IMR-90 (cell line): ENCODE measurements at regions not wholly inside any gene's neighbourhood (a gene's known extent, or its start where the extent isn't known, plus 50 kb on each side); places are given as distances from the start of the nearest gene placed in this dataset.

Experiments used
- ATAC-seq: fragments of 200-7000 bp; cut with Tn5 transposase; 2 replicates; pipeline ENCODE4 v1.9.1; 2020; ENCODE audit warnings: low read depth, mild to moderate bottlenecking, moderate library complexity
- BruUV-seq: library from RNA; stranded (reverse); fragments of 400-500 nt; replicated peaks from 2 replicates; lab custom pipeline; 2021; lab: Mats Ljungman, UMichigan
- CTCF ChIA-PET: fragments of 300-600 bp; formaldehyde crosslinking; extraction: SDS; loops from one replicate; lab custom pipeline; 2021; ENCODE audit warnings: antibody characterized with exemption; lab: Yijun Ruan, JAX
- POLR2A ChIA-PET: fragments of 300-600 bp; sonication (Branson Sonifier 250); formaldehyde crosslinking; loops from one replicate; lab custom pipeline; 2022; ENCODE audit warnings: antibody characterized with exemption; ENCODE audit not compliant: unreplicated experiment; lab: Charles Lee
- DNase-seq: peaks from one replicate; pipeline ENCODE4 v3.0.0; 2013
- H2AFZ ChIP-seq: replicated peaks from 2 replicates; pipeline ENCODE3; 2013; ENCODE audit warnings: low read length, mild to moderate bottlenecking; ENCODE audit not compliant: poor library complexity
- H2AK5ac ChIP-seq: 2 replicates; pipeline ENCODE4 v1.6.1; 2013; ENCODE audit warnings: low read depth, low read length, inconsistent platforms
- H2AK9ac ChIP-seq: replicated peaks from 2 replicates; pipeline ENCODE3; 2013; ENCODE audit warnings: mild to moderate bottlenecking, low read depth, low read length, moderate library complexity; ENCODE audit not compliant: poor library complexity
- H2BK120ac ChIP-seq: 2 replicates; pipeline ENCODE4 v1.6.1; 2013; ENCODE audit warnings: low read depth, low read length, inconsistent platforms
- H2BK15ac ChIP-seq: 3 replicates; pipeline ENCODE4 v1.6.1; 2013; ENCODE audit warnings: low read depth, low read length, inconsistent platforms
- H2BK20ac ChIP-seq: 2 replicates; pipeline ENCODE4 v1.6.1; 2013; ENCODE audit warnings: low read depth, mild to moderate bottlenecking, inconsistent platforms, low read length, moderate library complexity
- H2BK5ac ChIP-seq: 2 replicates; pipeline ENCODE4 v1.6.1; 2013; ENCODE audit warnings: mild to moderate bottlenecking, low read depth, low read length, inconsistent platforms; ENCODE audit not compliant: poor library complexity, severe bottlenecking
- H3K14ac ChIP-seq: replicated peaks from 2 replicates; pipeline ENCODE4 v1.6.1; 2013; ENCODE audit warnings: low read depth, low read length, inconsistent platforms
- H3K18ac ChIP-seq: 2 replicates; pipeline ENCODE4 v1.6.1; 2013; ENCODE audit warnings: low read depth, low read length, control low read depth
- H3K23ac ChIP-seq: 2 replicates; pipeline ENCODE4 v1.6.1; 2013; ENCODE audit warnings: low read depth, low read length, inconsistent platforms
- H3K27ac ChIP-seq: 2 replicates; pipeline ENCODE4 v1.5.1; 2013; ENCODE audit warnings: mild to moderate bottlenecking, control low read depth, low read length; ENCODE audit not compliant: insufficient read depth
- H3K27me3 ChIP-seq: 2 replicates; pipeline ENCODE4 v1.6.1; 2013; ENCODE audit warnings: low read length; ENCODE audit not compliant: control insufficient read depth, insufficient read depth
- H3K36me3 ChIP-seq: 2 replicates; pipeline ENCODE4 v1.6.1; 2013; ENCODE audit warnings: low read length, mixed read lengths; ENCODE audit not compliant: control insufficient read depth, insufficient read depth
- H3K4ac ChIP-seq: 2 replicates; pipeline ENCODE4 v1.6.1; 2013; ENCODE audit warnings: low read depth, low read length, inconsistent platforms
- H3K4me1 ChIP-seq: 2 replicates; pipeline ENCODE4 v1.6.1; 2013; ENCODE audit warnings: low read length, mixed read lengths; ENCODE audit not compliant: control insufficient read depth, insufficient read depth
- H3K4me2 ChIP-seq: 2 replicates; pipeline ENCODE4 v1.6.1; 2013; ENCODE audit warnings: low read depth, mild to moderate bottlenecking, control low read depth, low read length, moderate library complexity
- H3K4me3 ChIP-seq: 2 replicates; pipeline ENCODE4 v1.5.1; 2013; ENCODE audit warnings: low read depth, mild to moderate bottlenecking, control low read depth, low read length, moderate library complexity; ENCODE audit not compliant: insufficient read depth
- H3K56ac ChIP-seq: 2 replicates; pipeline ENCODE4 v1.6.1; 2013; ENCODE audit warnings: low read length, inconsistent platforms; ENCODE audit not compliant: insufficient read depth; ENCODE audit errors: extremely low read depth
- H3K79me1 ChIP-seq, 2 experiments: 2 replicates each; pipeline ENCODE4 v1.6.1; 2013; ENCODE audit warnings: low read length in 2 of 2, inconsistent platforms in 1 of 2, low read depth in 1 of 2
- H3K9ac ChIP-seq: 2 replicates; pipeline ENCODE4 v1.6.1; 2013; ENCODE audit warnings: low read depth, low read length, control low read depth
- H3K9me1 ChIP-seq: 2 replicates; pipeline ENCODE4 v1.6.1; 2013; ENCODE audit warnings: low read length, inconsistent platforms; ENCODE audit not compliant: insufficient read depth
- H3K9me3 ChIP-seq: 2 replicates; pipeline ENCODE4 v1.6.1; 2013; ENCODE audit warnings: low read length; ENCODE audit not compliant: control insufficient read depth, insufficient read depth
- H4K20me1 ChIP-seq: 2 replicates; pipeline ENCODE4 v1.6.1; 2013; ENCODE audit warnings: low read length, inconsistent platforms; ENCODE audit not compliant: insufficient read depth
- H4K5ac ChIP-seq: 2 replicates; pipeline ENCODE4 v1.6.1; 2013; ENCODE audit warnings: mild to moderate bottlenecking, low read depth, low read length, control low read depth
- H4K8ac ChIP-seq, 2 experiments: 2 replicates each; pipeline ENCODE4 v1.6.1; 2013; ENCODE audit warnings: low read depth in 2 of 2, low read length in 2 of 2, control low read depth in 1 of 2, inconsistent platforms in 1 of 2
- H4K91ac ChIP-seq: 2 replicates; pipeline ENCODE4 v1.6.1; 2013; ENCODE audit warnings: low read depth, low read length, inconsistent platforms; ENCODE audit not compliant: insufficient read depth
- BHLHE40 ChIP-seq: fragments of 150-350 bp; IDR thresholded peaks from 2 replicates; pipeline ENCODE4 v1.6.1; 2016; ENCODE audit warnings: mild to moderate bottlenecking, low read depth, low read length
- CEBPB ChIP-seq: IDR thresholded peaks from 2 replicates; pipeline ENCODE4 v1.6.1; 2012; ENCODE audit warnings: low read depth, low read length, improper control_type of control experiment
- CHD1 ChIP-seq: IDR thresholded peaks from 2 replicates; pipeline ENCODE4 v1.6.1; 2012; ENCODE audit warnings: low read depth, low read length, improper control_type of control experiment
- FOS ChIP-seq: fragments of 150-350 bp; IDR thresholded peaks from 2 replicates; pipeline ENCODE4 v1.6.1; 2016; ENCODE audit warnings: low read depth, low read length
- MAFK ChIP-seq: IDR thresholded peaks from 2 replicates; pipeline ENCODE4 v1.6.1; 2012; ENCODE audit warnings: low read depth, low read length, improper control_type of control experiment
- MAZ ChIP-seq: IDR thresholded peaks from 2 replicates; pipeline ENCODE4 v1.6.1; 2012; ENCODE audit warnings: low read depth, mild to moderate bottlenecking, low read length, improper control_type of control experiment, moderate library complexity, borderline replicate concordance
- MXI1 ChIP-seq: IDR thresholded peaks from 2 replicates; pipeline ENCODE4 v1.6.1; 2012; ENCODE audit warnings: low read depth, mild to moderate bottlenecking, low read length, moderate library complexity, borderline replicate concordance
- NFE2L2 ChIP-seq: fragments of 150-350 bp; IDR thresholded peaks from 2 replicates; pipeline ENCODE4 v1.6.1; 2016; ENCODE audit warnings: low read depth, mild to moderate bottlenecking, low read length
- POLR2A ChIP-seq: IDR thresholded peaks from 2 replicates; pipeline ENCODE4 v1.6.1; 2012; ENCODE audit warnings: mild to moderate bottlenecking, low read depth, low read length
- RAD21 ChIP-seq: IDR thresholded peaks from 2 replicates; pipeline ENCODE4 v1.6.1; 2012; ENCODE audit warnings: low read length, improper control_type of control experiment
- RCOR1 ChIP-seq: IDR thresholded peaks from 2 replicates; pipeline ENCODE4 v1.6.1; 2012; ENCODE audit warnings: mild to moderate bottlenecking, low read length, improper control_type of control experiment; ENCODE audit not compliant: insufficient replicate concordance
- RFX5 ChIP-seq: IDR thresholded peaks from 2 replicates; pipeline ENCODE4 v1.8.0; 2012; ENCODE audit warnings: low read depth, mild to moderate bottlenecking, low read length, moderate library complexity
- SMC3 ChIP-seq: fragments of 150-350 bp; IDR thresholded peaks from 2 replicates; pipeline ENCODE4 v1.6.1; 2016; ENCODE audit warnings: low read depth, mild to moderate bottlenecking, antibody characterized with exemption, low read length, moderate library complexity
- WGBS, 2 experiments: methylation state at CpG; one replicate each; pipeline versions ENCODE4 v1.1.5 to v1.1.7; 2013; ENCODE audit warnings: missing lambda C conversion rate in 2 of 2; ENCODE audit not compliant: insufficient read length in 1 of 2; ENCODE audit errors: extremely low coverage in 2 of 2; 5-methylcytosine and 5-hydroxymethylcytosine counted together
- dilution Hi-C: fragments of 300-500 bp; cut with HindIII; formaldehyde crosslinking; loops from one replicate; pipeline ENCODE4 v1.14.3; 2018; ENCODE audit warnings: low sequenced_read_pairs; ENCODE audit not compliant: unreplicated experiment
- in situ Hi-C: fragments of 300-500 bp; cut with MboI; formaldehyde crosslinking; loops from 3 replicates; pipeline ENCODE4 v1.14.3; 2019; ENCODE audit warnings: low sequenced_read_pairs, inconsistent platforms, mixed read lengths
- intact Hi-C: fragments of 100-400 bp; cut with micrococcal nuclease; formaldehyde crosslinking; loops from 2 replicates; pipeline ENCODE4 v1.10.0; 2022
- TF ChIP-seq, protein P1 (sequence below): fragments of 150-350 bp; IDR thresholded peaks from 2 replicates; pipeline ENCODE4 v1.6.1; 2017; ENCODE audit warnings: mild to moderate bottlenecking, antibody characterized with exemption, low read length, low read depth
- TF ChIP-seq, protein P2 (sequence below): conservative IDR thresholded peaks from 2 replicates; pipeline ENCODE4 v1.5.1; 2012; ENCODE audit warnings: mild to moderate bottlenecking, low read depth, low read length, improper control_type of control experiment
- TF ChIP-seq, protein P3 (sequence below): fragments of 150-350 bp; IDR thresholded peaks from 2 replicates; pipeline ENCODE4 v1.6.1; 2016; ENCODE audit warnings: low read depth, mild to moderate bottlenecking, low read length, moderate library complexity, borderline replicate concordance

GRCh38 chr1:214188835-214189234 lies 92.1 kb upstream of the SMYD2 start:
- Histone ChIP-seq H3K9ac (no peak overlapping the region), H4K91ac (no peak overlapping the region), H3K27me3 (peaks cover 49% of the 10 kb centered on the region), H3K27ac (no peak overlapping the region), H3K56ac (no peak overlapping the region), H3K14ac (no peak overlapping the region), H2AK5ac (no peak overlapping the region), H3K79me1 (no peaks in the 10 kb centered on the region), H2BK20ac (no peak overlapping the region), H3K4ac (no peak overlapping the region), H2BK5ac (no peak overlapping the region), H4K20me1 (no peaks in the 10 kb centered on the region; the same call in 1 of the 2 replicates), H4K8ac (no peak overlapping the region), H3K18ac (no peak overlapping the region), H2AK9ac (no peak overlapping the region), H3K4me1 (no peaks in the 10 kb centered on the region), H3K4me2 (no peak overlapping the region), H3K9me1 (no peaks in the 10 kb centered on the region), H3K23ac (no peak overlapping the region), H4K5ac (no peak overlapping the region), H3K4me3 (no peak overlapping the region), H2BK15ac (no peak overlapping the region), H2BK120ac (no peak overlapping the region), H3K9me3 (no peaks in the 10 kb centered on the region), H2AFZ (no peak overlapping the region), H3K36me3 (no peaks in the 10 kb centered on the region)
- dilution Hi-C loops (no loop called here), in situ Hi-C loops (no loop called here), intact Hi-C loops (no loop called here)
- POLR2A ChIA-PET, result no interaction called here
- CTCF ChIA-PET, result no interaction called here
- no peak for DNase-seq
- WGBS, 2 experiments, result no CpG with 5 or more reads among the region's 2 CpGs
- ATAC-seq, result no peak
- no peak for TF ChIP-seq MAZ
- TF ChIP-seq, protein P1, sequence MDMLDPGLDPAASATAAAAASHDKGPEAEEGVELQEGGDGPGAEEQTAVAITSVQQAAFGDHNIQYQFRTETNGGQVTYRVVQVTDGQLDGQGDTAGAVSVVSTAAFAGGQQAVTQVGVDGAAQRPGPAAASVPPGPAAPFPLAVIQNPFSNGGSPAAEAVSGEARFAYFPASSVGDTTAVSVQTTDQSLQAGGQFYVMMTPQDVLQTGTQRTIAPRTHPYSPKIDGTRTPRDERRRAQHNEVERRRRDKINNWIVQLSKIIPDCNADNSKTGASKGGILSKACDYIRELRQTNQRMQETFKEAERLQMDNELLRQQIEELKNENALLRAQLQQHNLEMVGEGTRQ, result no peak
- TF ChIP-seq RAD21, result no peak
- TF ChIP-seq RCOR1, result no peak
- no peak for TF ChIP-seq CHD1
- no peak for TF ChIP-seq MAFK
- no peak for TF ChIP-seq RFX5
- TF ChIP-seq FOS, result no peak
- TF ChIP-seq CEBPB, result no peak
- TF ChIP-seq MXI1, result no peak
- no peak for TF ChIP-seq BHLHE40
- TF ChIP-seq POLR2A, result no peak
- no peak for TF ChIP-seq SMC3
- TF ChIP-seq, protein P2, sequence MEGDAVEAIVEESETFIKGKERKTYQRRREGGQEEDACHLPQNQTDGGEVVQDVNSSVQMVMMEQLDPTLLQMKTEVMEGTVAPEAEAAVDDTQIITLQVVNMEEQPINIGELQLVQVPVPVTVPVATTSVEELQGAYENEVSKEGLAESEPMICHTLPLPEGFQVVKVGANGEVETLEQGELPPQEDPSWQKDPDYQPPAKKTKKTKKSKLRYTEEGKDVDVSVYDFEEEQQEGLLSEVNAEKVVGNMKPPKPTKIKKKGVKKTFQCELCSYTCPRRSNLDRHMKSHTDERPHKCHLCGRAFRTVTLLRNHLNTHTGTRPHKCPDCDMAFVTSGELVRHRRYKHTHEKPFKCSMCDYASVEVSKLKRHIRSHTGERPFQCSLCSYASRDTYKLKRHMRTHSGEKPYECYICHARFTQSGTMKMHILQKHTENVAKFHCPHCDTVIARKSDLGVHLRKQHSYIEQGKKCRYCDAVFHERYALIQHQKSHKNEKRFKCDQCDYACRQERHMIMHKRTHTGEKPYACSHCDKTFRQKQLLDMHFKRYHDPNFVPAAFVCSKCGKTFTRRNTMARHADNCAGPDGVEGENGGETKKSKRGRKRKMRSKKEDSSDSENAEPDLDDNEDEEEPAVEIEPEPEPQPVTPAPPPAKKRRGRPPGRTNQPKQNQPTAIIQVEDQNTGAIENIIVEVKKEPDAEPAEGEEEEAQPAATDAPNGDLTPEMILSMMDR, result no peak
- TF ChIP-seq, protein P3, sequence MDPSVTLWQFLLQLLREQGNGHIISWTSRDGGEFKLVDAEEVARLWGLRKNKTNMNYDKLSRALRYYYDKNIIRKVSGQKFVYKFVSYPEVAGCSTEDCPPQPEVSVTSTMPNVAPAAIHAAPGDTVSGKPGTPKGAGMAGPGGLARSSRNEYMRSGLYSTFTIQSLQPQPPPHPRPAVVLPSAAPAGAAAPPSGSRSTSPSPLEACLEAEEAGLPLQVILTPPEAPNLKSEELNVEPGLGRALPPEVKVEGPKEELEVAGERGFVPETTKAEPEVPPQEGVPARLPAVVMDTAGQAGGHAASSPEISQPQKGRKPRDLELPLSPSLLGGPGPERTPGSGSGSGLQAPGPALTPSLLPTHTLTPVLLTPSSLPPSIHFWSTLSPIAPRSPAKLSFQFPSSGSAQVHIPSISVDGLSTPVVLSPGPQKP, result no peak
- TF ChIP-seq NFE2L2, result no peak
- BruUV-seq, result no TSS peak
